MG63 (cell line): ENCODE measurements at regions not wholly inside any gene's neighbourhood (a gene's known extent, or its start where the extent isn't known, plus 50 kb on each side); places are given as distances from the start of the nearest gene placed in this dataset.
A peak's percentile ranks its signal among the peaks of the same experiment; 100 is the strongest.

Experiments
- DNase-seq: peaks from one replicate; pipeline ENCODE4 v3.0.0-alpha.2; 2020
- H3K27me3 ChIP-seq: fragments of 250-450 bp; sonication (Bioruptor Pico); 2 replicates; pipeline ENCODE4 v1.5.1; 2020; ENCODE audit warnings: mild to moderate bottlenecking, moderate library complexity
- H3K36me3 ChIP-seq: fragments of 250-450 bp; sonication (Bioruptor Pico); 2 replicates; pipeline ENCODE4 v1.5.1; 2020; ENCODE audit warnings: mild to moderate bottlenecking, moderate library complexity
- H3K4me3 ChIP-seq: fragments of 250-450 bp; sonication (Bioruptor Pico); 2 replicates; pipeline ENCODE4 v1.5.1; 2020; ENCODE audit warnings: mild to moderate bottlenecking, moderate library complexity
- H3K9me3 ChIP-seq: fragments of 250-450 bp; sonication (Bioruptor Pico); 2 replicates; pipeline ENCODE4 v1.5.1; 2020; ENCODE audit warnings: mild to moderate bottlenecking, moderate library complexity

DNA sequence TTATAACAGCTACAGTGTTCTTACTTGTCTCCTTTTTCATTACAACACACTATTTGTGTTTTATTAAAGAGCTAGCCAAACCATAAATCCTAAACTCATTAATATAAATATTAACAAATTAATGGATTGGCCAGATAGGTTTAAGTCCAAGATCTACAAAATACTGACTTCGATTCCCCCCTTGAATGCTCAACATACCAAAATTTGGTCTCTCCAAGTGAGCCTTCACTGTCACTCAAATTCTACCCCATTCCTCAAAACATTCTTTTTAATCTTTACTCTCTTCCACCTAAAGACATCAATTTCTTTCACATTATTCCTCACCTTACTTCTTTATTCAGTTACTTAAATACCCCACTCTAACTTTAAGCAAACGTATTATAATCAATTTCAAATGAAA is 281.5 kb downstream of the ICOS start:
- H3K4me3 ChIP-seq: no peak overlapping the region
- no peaks in the 10 kb centered on the region for H3K27me3 ChIP-seq
- peaks cover 7% of the 10 kb centered on the region for H3K9me3 ChIP-seq
- no peak for DNase-seq
- H3K36me3 ChIP-seq: no peaks in the 10 kb centered on the region

DNA sequence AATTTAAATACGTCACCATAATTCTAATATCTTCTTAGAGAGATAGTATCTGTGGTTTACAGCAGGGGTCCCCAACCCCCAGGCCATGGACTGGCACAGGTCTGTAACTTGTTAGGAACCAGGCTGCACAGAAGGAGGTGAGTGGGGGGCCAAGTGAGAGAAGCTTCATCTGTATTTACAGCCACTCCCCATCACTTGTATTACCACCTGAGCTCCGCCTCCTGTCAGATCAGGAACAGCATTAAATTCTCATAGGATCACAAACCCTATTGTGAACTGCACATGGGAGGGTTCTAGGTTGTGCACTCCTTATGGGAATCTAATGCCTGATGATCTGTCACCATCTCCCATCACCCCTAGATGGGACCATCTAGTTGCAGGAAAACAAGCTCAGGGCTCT is 282.6 kb downstream of the ICOS start:
- no peaks in the 10 kb centered on the region for H3K27me3 ChIP-seq
- no peak for DNase-seq
- no peak overlapping the region for H3K4me3 ChIP-seq
- H3K9me3 ChIP-seq: no peaks in the 10 kb centered on the region
- no peaks in the 10 kb centered on the region for H3K36me3 ChIP-seq

DNA sequence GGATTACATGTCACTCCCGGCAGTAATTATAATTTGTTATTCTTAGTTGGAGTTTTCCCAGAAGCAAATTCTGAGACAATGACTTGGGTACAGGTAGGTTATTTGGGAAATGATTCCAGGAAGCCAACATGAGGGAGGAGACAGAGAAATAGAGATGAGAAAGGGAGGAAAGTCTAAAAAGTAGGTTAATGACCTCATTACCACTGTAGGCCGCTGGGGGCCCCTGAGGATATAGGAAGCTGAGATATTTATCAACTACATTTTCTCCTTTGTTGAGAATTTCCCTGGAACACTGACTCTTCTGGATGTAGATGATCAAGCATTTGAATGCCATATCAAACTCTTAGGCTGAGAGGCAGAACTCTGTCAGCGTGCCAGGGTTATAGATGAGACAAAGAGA is 284.3 kb downstream of the ICOS start:
- H3K4me3 ChIP-seq: no peak overlapping the region
- H3K27me3 ChIP-seq: no peaks in the 10 kb centered on the region
- H3K9me3 ChIP-seq: no peaks in the 10 kb centered on the region
- no peaks in the 10 kb centered on the region for H3K36me3 ChIP-seq
- no peak for DNase-seq

DNA sequence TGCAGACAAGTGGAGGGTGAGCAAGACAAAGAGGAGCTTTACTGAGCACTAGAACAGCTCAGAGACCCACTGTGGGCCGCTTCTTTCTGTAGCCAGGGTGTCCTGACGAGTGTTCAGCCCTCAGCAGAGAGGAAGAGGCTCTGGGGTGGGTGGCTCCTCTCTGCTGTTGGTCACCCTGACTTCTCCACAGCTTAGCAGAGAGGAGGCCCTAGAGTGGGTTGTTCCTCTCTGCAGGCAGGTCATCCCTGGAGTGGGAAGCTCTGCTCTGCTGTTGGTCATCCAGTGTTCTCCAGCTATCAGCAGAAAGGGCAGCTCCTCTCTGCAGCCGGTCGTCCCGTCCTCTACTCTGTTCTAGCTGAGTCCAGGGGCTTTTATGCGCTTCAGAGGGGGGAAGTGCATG is 286.5 kb downstream of the ICOS start:
- Histone ChIP-seq H3K36me3 (no peaks in the 10 kb centered on the region), H3K27me3 (peaks cover 7% of the 10 kb centered on the region; the same call in 1 of the 2 replicates), H3K4me3 (no peak overlapping the region), H3K9me3 (no peaks in the 10 kb centered on the region)
- no peak for DNase-seq

DNA sequence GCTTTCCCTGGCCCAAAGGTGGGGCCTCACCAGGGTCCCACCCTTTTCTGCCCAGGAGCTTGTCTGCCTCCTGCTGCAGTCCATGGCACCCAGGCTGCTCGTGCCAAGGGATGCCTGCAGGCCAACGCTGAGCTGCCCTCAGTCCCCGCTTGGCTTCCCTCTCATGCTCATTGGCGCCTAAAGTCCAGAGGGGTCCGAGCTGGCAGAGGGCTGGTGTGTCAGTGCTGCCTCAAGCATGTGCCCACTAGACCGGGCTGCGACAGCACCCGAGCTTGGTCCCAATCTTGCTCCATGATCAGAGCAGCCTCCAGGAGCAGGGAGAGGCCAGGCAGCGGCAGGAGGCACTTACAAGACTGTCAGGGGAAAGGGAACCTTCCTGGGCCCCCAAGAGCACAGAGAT is 287.0 kb downstream of the ICOS start:
- Histone ChIP-seq H3K27me3 (peaks cover 7% of the 10 kb centered on the region; the same call in 1 of the 2 replicates), H3K4me3 (no peak overlapping the region)
- DNase-seq: no peak

DNA sequence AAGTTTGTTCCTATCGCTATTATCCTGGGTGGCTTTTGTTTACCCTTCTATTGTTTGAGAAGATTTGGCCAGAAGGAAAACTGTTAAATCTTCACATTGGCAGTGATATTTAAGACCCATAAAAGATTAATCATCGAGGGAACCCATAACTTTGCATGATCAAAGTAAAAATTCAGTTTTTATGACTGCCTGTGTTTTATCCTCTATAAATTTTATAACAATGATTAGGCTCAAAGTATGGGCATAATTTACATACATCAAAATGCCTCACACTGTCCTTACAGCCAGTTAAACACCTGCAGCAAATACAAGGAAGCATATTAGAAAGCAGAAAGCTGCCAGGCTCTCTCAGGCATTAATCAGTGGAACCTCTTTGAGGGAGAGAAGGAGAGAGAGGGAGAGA is 289.1 kb downstream of the ICOS start:
- Histone ChIP-seq H3K4me3 (no peak overlapping the region), H3K27me3 (peaks cover 7% of the 10 kb centered on the region; the same call in 1 of the 2 replicates), H3K9me3 (no peaks in the 10 kb centered on the region), H3K36me3 (no peaks in the 10 kb centered on the region)
- no peak for DNase-seq

More for the DNA sequence above, 287.0 kb downstream of the ICOS start:
- Histone ChIP-seq H3K36me3 (no peaks in the 10 kb centered on the region), H3K9me3 (no peaks in the 10 kb centered on the region)

DNA sequence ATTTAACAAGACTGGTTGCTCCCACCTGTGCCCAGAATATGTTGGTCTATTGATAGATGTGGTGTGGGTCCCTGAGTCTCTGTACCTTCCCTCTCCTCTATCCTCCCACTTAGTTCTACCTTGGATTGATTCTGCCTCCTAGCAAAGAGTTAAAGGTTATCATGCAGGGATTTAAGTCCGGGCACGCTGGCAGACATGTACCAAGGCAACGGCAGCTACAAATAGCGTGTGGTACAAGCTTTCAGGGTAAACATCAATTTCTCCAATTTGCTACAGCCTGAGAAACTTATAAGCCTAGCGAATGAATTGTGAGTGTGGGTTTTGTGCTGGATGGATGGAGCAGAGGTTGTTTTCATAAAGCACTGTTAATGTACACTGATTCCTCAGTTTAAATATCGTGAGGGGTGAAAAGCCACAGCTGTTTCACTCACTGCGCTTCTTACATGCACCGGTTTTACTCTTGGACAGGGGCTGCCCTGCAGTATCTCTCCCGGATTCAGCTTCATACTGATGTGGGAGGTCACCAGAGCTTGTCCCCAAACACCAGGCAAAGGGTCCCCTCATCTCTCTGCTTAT is 289.8 kb downstream of the ICOS start:
- Histone ChIP-seq H3K4me3 (no peak overlapping the region), H3K27me3 (peaks cover 7% of the 10 kb centered on the region; the same call in 1 of the 2 replicates), H3K9me3 (no peaks in the 10 kb centered on the region), H3K36me3 (no peaks in the 10 kb centered on the region)
- DNase-seq: no peak

DNA sequence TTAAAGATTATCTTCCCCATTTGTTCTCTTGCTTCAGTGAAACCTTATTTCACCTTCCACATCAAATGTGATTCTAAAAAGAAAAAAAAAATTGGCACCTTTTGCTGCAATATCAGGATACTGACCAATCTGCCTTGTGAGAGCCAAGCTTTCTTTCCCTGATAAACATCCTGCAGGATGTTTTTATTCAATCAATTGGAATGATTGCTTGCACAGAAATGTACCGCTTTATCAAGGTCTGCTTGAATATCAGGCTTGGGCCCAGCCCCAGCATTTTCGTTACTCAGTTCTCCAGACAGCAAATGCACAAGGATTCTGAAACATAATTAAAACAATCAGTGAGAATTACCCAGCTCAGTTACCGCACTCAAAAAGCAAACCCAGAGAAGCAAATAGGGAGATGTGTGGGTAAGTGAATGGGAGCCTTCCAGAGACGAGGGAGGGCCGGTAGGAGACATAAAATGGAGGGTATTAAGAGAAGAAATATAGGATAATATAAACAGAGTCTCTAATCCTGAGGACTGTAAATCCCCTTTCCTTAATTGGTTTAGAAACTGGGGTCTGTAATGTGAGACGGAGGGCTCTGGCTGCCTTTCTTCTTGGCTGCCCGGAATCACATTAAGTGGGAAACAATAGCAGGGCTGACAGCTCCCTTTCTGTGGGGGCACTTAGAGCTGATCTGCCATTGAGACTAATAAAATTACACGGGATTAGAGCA is 291.8 kb downstream of the ICOS start:
- Histone ChIP-seq H3K4me3 (no peak overlapping the region), H3K27me3 (peaks cover 7% of the 10 kb centered on the region; the same call in 1 of the 2 replicates), H3K9me3 (no peaks in the 10 kb centered on the region), H3K36me3 (no peaks in the 10 kb centered on the region)
- DNase-seq: no peak

DNA sequence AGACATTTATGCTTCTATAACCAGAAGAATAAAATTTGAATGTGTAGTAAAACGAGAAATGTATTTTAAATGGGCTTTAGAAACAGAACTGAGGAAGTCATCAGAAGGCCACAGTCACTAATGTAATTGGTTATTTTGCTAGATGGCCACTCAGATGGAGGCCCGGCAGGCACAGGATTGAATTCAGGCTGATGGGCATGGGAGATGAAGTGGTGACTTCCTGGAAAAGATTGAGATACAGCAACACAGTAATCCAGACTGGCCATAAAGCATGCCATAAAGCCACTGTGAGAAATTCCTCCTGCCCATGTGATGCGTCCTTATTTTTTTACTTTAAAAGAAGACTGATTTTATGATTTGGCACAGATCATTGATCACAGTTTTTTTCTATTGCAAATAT is 297.7 kb downstream of the ICOS start:
- Histone ChIP-seq H3K4me3 (no peak overlapping the region), H3K36me3 (no peaks in the 10 kb centered on the region; the same call in 1 of the 2 replicates), H3K9me3 (no peaks in the 10 kb centered on the region), H3K27me3 (no peaks in the 10 kb centered on the region)
- DNase-seq: no peak

DNA sequence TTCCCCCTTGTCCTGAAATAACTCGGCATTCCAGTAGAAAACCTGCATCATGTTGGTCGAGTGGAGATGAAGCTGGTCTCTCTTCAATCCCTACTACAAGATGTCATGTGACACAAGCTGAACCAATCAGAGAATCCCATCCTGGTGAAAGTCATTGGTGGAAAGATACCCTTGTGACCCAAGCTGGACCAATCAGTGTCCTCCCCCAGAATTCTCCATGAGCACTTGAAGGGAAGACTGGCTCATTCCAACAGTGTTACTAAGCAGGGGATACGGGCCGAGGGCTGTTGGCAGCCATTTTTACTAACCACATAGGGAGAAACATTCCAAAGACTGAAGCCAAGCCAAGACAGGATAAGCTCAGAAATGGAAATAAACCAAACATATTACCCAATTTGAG is 298.3 kb downstream of the ICOS start:
- Histone ChIP-seq H3K36me3 (no peaks in the 10 kb centered on the region; the same call in 1 of the 2 replicates), H3K4me3 (no peak overlapping the region), H3K27me3 (no peaks in the 10 kb centered on the region), H3K9me3 (no peaks in the 10 kb centered on the region)
- peak; percentile 76 for DNase-seq

DNA sequence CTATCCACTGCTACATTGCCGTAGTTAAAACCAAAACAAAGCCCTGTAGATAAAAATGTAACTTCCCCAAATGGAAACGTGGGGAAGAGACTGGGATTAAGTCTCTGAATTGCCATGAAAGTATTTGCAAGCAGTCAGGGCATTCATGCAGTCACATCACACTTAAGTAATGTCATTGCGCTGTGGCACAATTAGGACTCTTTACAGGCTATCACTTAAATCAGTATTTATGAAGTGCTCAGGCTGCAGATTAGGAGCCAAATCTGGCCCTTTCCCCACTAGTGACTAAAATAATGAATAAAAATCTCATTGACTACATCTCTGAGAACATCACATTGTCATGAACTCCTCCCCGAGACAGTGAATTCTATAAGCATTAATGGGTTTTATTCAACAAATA is 300.9 kb downstream of the ICOS start:
- H3K4me3 ChIP-seq: no peak overlapping the region
- no peaks in the 10 kb centered on the region for H3K27me3 ChIP-seq
- no peaks in the 10 kb centered on the region; the same call in 1 of the 2 replicates for H3K36me3 ChIP-seq
- no peaks in the 10 kb centered on the region for H3K9me3 ChIP-seq
- no peak for DNase-seq

DNA sequence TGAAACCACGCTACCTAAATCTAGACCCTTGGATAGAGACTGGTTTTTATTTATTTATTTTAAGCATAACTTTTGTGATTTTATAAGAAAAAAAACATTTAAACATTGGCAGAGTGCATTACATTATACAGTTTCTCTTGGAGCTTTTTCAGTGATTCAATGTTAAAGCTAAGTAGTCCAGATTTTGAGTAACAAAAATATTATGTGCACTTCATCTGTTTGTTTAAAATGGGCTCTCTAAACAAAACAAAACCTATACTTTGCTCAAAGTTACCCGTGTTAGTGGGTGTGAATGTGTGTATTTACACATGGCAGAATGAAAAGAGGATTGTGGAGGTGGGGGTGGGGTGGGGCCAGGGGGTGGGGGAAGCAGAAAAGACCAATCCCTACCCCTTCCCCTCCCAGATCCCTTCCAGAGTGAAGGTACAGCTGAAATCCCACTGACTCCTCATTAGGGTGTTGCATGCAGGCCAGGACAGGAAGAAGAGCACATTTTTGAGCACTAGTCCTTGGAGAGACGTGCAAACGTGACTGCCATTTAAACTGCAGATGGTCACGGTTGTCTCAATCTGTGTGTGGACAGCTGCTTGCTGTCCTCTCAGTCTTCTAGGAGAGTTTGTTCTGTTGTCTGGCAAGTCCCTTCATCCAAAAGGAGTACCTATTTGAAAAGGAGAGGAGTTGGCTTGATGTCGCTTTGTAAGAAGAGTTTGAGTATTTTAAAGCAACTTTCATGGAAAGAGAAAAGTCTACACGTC is 303.0 kb downstream of the ICOS start:
- no peak for DNase-seq
- no peaks in the 10 kb centered on the region; the same call in 1 of the 2 replicates for H3K36me3 ChIP-seq
- H3K4me3 ChIP-seq: no peak overlapping the region
- H3K9me3 ChIP-seq: no peaks in the 10 kb centered on the region
- H3K27me3 ChIP-seq: no peaks in the 10 kb centered on the region

DNA sequence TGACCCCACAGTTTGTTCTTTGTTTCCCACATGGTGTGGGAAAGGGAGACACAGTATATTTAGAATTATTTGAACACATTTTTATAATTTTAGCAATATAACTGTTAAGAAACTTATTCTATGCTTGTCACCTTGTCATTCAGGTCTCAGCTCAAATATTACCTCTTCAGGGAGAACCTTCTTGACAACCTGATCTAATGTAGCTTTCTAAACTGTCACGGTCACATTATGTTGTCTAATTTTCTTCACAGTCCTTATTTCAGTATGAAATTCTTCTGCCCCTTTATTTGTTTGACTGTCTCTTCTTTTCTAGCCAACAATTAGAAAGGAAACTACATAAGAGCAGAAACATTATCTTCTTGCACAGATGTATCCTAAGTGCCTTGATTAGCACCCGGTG is 304.3 kb upstream of the PARD3B start:
- H3K9me3 ChIP-seq: no peaks in the 10 kb centered on the region
- no peak for DNase-seq

DNA sequence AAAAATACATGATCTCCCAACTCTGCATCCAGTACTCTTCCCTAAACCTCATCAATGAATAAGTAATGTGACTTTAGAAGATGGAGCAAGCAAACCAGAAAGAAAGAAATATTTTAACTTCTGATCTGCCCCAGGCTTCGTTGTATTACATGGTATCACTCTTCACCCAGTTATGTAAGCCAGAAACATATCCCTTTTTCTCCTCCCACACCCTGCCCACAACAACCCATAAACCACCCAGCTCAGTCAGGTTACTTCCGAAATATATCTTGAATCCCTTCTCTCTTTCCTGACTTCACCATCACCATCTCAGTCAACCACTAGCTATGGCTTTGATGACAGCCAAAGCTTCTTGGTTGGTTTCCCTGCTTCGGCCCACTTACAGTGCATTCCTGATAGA is 295.8 kb upstream of the PARD3B start:
- Histone ChIP-seq H3K27me3 (no peaks in the 10 kb centered on the region), H3K9me3 (no peaks in the 10 kb centered on the region), H3K36me3 (no peaks in the 10 kb centered on the region), H3K4me3 (no peak overlapping the region)
- DNase-seq: no peak

More for the DNA sequence above, 304.3 kb upstream of the PARD3B start:
- no peak overlapping the region for H3K4me3 ChIP-seq
- H3K36me3 ChIP-seq: no peaks in the 10 kb centered on the region
- H3K27me3 ChIP-seq: no peaks in the 10 kb centered on the region

DNA sequence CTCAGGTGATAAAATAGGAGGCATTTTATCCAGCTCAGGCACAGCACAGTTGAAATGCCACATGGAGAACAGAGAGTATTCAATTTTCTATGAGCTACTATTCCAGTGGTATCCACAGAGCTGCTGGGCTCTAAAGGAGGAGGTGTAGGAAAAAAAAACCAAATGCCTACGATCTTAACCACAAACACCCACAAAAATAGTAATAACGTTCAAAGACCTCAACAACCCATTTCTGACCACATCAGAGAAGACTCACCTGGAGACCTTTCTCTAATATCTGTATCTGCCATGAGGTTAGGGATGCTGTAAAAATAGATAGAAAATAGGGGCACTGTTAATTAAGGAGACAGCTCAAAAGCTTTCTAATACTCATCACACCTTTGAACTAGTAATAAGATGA is 294.6 kb upstream of the PARD3B start:
- Histone ChIP-seq H3K36me3 (no peaks in the 10 kb centered on the region), H3K9me3 (no peaks in the 10 kb centered on the region), H3K27me3 (no peaks in the 10 kb centered on the region), H3K4me3 (no peak overlapping the region)
- DNase-seq: no peak

DNA sequence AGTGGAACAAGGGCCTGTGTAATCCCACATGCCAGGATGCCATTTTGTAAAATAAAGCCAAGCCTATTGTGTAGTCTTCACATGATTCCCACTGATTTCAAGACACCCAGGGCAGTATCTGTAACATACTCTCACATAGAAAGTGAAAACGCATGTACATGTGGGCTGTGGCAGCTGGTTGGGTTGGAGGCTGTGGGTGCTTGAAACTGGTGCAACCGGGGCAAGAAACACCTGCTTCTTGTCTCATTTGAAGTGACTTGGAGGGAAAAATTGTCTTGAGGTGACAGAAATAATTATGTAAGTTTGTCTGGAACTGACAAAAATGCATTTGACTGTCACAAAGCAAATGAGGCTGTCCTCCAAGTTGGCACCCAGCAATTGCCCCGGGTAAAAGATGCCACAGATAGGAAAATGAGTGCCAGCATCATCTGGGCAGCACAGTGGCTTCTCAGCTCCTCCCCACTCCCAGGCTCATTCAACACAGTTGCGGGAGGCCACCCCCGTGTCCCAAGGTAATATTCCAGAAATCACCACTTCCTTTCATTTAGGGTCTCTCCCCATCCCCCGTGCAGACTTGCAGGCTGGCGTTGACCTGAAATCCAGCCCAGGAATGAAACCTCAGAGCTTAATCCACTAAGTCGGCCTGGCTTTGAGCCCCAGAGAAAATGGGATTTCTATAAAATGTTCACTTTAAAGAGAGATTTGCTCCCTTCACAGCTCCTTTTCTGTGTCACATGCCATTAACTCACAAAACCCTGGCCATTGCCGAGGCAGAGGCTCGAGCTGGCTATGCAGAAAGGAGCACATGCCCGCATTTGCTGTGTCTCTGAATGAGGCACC is 293.9 kb upstream of the PARD3B start:
- DNase-seq: no peak
- H3K4me3 ChIP-seq: no peak overlapping the region
- no peaks in the 10 kb centered on the region for H3K27me3 ChIP-seq
- H3K9me3 ChIP-seq: no peaks in the 10 kb centered on the region
- H3K36me3 ChIP-seq: no peaks in the 10 kb centered on the region

DNA sequence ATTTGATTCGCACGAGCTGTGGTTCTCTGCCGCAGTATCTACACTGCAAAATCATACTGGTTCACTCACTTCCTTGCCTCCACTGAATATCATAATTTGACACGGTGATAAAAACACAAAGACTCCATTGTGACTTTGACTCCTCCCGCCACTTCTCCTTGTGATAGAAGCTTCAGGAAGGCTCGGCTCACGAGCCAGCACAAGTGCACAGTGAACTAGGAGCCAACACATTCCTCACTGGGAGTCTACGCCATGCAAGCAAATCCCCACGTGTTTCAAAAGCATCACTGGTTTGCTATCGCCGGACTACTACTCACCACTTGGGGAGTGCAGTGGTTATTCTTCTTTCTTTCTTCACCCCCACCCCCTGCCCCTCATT is 293.3 kb upstream of the PARD3B start:
- no peak for DNase-seq
- Histone ChIP-seq H3K4me3 (no peak overlapping the region), H3K36me3 (no peaks in the 10 kb centered on the region), H3K27me3 (no peaks in the 10 kb centered on the region), H3K9me3 (no peaks in the 10 kb centered on the region)
